SHP77 (cell line): ENCODE measurements at regions not wholly inside any gene's neighbourhood (a gene's known extent, or its start where the extent isn't known, plus 50 kb on each side); places are given as distances from the start of the nearest gene placed in this dataset.

Source experiments
- DNase-seq, 2 experiments: peaks; one replicate each; lab custom pipeline; 2025; lab: John Stamatoyannopoulos, UW

GRCh38 chr11:80846442-80846841 lies 1405.6 kb upstream of the TENM4 start:
- no peak for DNase-seq

- no peak for DNase-seq
Observed at GRCh38 chr11:80844110-80844819, 1403.4 kb upstream of the TENM4 start.

GRCh38 chr11:80843266-80843974 lies 1402.6 kb upstream of the TENM4 start:
- DNase-seq = no peak

GRCh38 chr11:80842246-80842645 lies 1401.4 kb upstream of the TENM4 start:
- no peak for DNase-seq

GRCh38 chr11:80841675-80842074 lies 1400.8 kb upstream of the TENM4 start:
- DNase-seq = no peak

- DNase-seq = no peak
Observed at GRCh38 chr11:80838153-80838552, 1397.3 kb upstream of the TENM4 start.

GRCh38 chr11:80837051-80837450 lies 1396.2 kb upstream of the TENM4 start:
- no peak for DNase-seq

GRCh38 chr11:80831374-80831773 lies 1390.5 kb upstream of the TENM4 start:
- DNase-seq = no peak

- DNase-seq = no peak
Observed at GRCh38 chr11:80827781-80828180, 1387.0 kb upstream of the TENM4 start.

GRCh38 chr11:80826808-80827207 lies 1386.0 kb upstream of the TENM4 start:
- no peak for DNase-seq

GRCh38 chr11:80822308-80822707 lies 1381.5 kb upstream of the TENM4 start:
- DNase-seq = no peak

GRCh38 chr11:80819271-80819670 lies 1378.4 kb upstream of the TENM4 start:
- no peak for DNase-seq

- DNase-seq = no peak
Observed at GRCh38 chr11:80816966-80817365, 1376.1 kb upstream of the TENM4 start.

GRCh38 chr11:80816454-80816847 lies 1375.6 kb upstream of the TENM4 start:
- DNase-seq = no peak

GRCh38 chr11:80815752-80816453 lies 1375.1 kb upstream of the TENM4 start:
- no peak for DNase-seq

GRCh38 chr11:80814813-80815212 lies 1374.0 kb upstream of the TENM4 start:
- no peak for DNase-seq

- DNase-seq = no peak
Observed at GRCh38 chr11:80810695-80811094, 1369.9 kb upstream of the TENM4 start.

- DNase-seq = no peak
Observed at GRCh38 chr11:80798174-80798573, 1357.3 kb upstream of the TENM4 start.

- DNase-seq = no peak
Observed at GRCh38 chr11:80783561-80783960, 1342.7 kb upstream of the TENM4 start.

- no peak for DNase-seq
Observed at GRCh38 chr11:80782135-80782885, 1341.5 kb upstream of the TENM4 start.

- DNase-seq = no peak
Observed at GRCh38 chr11:80779905-80780605, 1339.2 kb upstream of the TENM4 start.

- DNase-seq = no peak
Observed at GRCh38 chr11:80778941-80779340, 1338.1 kb upstream of the TENM4 start.
